Activated gamma-delta T cell treated with anti-CD3 and anti-CD28 coated beads, Interleukin-2, amount 50 U/mL, for 16 hours (primary cell): ENCODE measurements at regions not wholly inside any gene's neighbourhood (a gene's known extent, or its start where the extent isn't known, plus 50 kb on each side); places are given as distances from the start of the nearest gene placed in this dataset.
"Not testable (repeated sequence)": the region's sequence is repeated elsewhere in the genome, so short reads cannot be mapped to it uniquely, and the experiment has no call there.

Experiments used
- DNase-seq: peaks from one replicate; pipeline ENCODE4 v3.0.0-alpha.2; 2020; ENCODE audit warnings: low read depth

DNA sequence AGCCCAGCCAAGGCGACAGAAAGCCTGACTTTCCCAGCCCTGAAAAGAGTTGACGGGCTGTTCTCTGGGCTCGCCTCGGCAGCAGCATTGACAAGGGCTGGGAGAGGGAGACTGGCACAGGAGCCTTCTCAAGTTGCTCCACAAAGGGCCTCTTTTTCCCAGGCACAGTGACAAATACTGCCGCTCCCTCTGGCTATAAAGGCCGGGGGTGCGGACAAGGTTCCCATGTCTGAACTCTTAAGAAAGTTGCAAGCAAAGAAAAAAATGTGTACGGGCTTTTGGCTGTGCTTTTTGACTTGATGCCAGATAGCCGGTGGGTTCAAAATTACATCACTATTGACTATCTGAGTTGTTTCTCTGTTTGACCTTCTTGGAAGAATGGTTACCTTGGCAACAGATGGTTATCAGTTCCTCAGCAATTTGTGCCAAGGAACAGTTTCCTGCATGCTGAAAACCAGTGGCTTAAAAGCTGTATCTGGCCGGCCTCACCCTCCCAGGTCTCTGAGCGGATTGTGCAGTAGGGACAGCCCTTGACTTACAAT is 115.9 kb upstream of the EEPD1 start:
- no peak for DNase-seq

DNA sequence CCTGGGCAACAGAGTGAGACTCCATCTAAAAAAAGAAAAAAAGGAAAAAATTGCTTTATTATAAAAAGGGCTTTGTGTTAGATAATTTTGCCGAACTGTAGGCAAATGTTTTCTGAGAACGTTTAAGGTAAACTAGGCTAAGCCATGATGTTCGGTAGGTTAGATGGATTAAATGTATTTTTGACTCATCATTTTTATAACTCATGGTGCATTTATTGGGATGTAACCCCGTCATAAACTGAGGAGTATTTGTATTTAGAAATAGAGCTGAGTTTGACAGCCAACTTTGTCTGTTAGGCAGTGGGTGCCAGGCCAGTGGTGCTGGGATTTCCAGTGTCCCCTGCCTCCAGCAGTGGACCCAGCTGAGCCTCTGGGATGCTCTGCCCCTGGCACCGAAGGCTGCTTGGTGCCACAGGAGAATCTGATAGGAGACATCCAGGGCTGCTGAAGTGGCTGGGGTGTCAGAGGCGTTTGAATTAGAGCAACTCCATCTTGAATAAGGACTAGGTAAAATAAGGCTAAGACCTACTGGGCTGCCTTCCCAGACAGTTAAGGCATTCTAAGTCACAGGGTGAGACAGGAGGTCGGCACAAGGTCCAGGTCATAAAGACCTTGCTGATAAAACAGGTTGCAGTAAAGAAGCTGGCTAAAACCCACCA is 114.9 kb upstream of the EEPD1 start:
- no peak for DNase-seq

- DNase-seq, result no peak
Observed at GRCh38 chr7:36039243-36039642, 113.8 kb upstream of the EEPD1 start.

GRCh38 chr7:36039671-36040070 is 113.4 kb upstream of the EEPD1 start:
- no peak for DNase-seq

DNA sequence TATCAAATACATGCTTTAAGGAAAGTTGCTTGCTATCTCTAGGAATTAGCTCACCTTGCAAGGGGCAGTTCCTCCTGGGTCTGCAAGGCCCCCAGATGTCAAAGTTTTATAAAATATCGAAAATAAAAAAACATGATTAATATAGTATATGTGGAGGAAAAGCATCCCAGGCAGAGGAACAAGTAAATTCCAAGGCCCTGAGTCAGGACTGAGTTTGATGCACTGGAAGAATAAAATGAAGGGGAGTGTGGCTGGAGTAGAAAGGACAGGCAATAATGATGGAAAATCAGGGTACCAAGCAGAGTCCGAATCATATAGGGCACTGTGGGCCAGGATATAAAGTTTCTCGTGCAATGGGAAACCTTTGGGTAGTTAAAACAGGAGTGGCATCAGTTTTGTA is 112.4 kb upstream of the EEPD1 start:
- no peak for DNase-seq

- no peak for DNase-seq
Observed at GRCh38 chr7:36044101-36044892, 108.8 kb upstream of the EEPD1 start.

DNA sequence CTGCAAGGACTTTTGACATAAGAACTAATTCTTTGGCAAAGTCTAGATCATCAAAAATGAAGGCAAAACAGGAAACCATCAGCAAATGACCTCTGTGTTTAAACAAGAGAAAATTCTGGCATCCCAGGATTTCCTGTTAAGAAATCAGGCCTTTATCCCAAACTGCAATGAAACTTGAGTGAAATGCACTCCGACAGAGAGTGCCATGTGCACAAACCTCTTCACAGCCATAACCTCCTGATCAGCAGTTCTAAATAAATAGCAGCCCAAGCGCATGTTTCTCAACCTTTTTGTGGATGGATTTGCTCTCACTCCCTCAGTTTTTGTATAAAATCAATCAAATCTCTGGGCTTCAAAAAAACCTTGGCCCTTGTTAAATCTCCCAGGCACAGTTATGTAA is 107.7 kb upstream of the EEPD1 start:
- DNase-seq, result no peak

- DNase-seq, result no peak
Observed at GRCh38 chr7:36045830-36046341, 107.2 kb upstream of the EEPD1 start.

DNA sequence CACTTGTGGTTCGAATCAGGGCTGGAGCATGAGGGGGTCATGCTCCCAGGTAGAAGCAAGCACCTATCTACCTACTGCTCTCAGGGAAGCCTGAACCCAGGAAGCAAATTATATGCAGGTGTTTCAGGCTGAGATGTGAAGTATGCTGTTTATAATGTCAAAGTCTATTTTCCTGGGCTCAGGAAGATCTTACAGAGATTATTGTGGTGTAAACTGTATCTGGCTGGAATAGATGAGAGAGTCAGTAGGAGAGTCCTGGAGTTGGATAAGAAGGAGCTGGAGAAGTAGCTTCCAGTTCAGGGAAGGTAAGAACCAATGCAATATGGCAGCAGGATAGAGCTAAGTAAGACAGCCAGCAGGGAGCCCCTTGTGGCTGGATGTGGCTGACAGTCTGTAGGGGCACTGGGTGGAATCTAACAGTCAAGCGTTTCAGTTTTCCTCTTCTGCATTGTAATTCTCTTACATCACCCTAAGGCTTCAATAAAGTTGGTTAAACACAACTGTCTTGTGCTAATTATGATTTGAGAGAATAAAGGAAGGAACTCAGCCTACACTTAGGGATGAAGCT is 105.9 kb upstream of the EEPD1 start:
- DNase-seq, result no peak

GRCh38 chr7:36048141-36048901 is 104.7 kb upstream of the EEPD1 start:
- no peak for DNase-seq

DNA sequence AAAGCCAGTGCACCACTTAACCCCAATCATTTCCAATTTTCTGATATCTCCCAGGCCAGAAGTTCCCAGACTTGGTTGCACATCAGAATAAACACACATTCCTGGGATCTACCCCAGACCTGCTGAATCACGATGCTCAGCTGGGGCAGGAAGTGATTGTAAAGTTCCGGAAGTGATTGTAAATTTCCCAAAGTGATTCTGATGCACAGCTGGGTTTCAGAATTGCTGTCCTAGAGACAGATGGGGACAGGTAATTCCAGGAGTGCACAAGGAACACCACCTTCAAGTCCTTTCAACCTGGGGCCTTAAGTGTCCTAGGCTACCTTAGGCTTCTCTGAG is 104.2 kb upstream of the EEPD1 start:
- DNase-seq, result no peak

DNA sequence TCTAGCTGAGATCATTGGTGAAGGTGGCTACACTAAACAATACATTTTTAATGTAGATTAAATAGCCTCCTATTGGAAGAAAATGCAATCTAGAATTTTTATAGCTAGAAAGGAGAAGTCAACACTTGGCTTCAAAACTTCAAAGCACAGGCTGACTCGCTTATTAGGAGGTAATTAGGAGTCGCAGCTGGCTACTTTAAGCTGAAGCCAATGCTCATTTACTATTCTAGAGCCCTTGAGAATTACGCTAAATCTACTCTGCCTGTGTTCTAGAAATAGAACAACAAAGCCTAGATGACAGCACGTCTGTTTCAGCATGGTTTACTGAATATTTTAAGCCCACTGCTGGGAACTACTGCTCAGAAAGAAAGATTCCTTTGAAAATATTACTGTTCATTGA is 101.6 kb upstream of the EEPD1 start:
- no peak for DNase-seq

DNA sequence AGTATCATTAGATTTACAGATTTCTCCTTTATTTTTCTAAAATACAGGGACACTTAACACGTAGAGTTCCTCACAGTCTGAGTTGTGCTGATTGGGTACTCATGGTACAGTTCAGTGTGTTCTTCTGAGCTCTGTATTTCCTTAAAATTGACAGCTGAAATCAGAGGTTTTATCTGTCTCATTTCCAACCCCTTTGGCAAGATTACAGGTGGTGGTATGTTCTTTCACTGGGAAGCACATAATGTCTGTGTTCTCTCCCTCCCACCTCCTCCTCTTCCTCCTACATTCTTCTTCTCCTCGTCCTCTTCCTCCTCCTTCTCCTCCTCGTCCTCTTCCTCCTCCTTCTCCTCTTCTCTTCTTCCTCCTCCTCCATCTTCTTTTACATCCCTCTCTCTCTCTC is 99.5 kb upstream of the EEPD1 start:
- DNase-seq, result no peak

DNA sequence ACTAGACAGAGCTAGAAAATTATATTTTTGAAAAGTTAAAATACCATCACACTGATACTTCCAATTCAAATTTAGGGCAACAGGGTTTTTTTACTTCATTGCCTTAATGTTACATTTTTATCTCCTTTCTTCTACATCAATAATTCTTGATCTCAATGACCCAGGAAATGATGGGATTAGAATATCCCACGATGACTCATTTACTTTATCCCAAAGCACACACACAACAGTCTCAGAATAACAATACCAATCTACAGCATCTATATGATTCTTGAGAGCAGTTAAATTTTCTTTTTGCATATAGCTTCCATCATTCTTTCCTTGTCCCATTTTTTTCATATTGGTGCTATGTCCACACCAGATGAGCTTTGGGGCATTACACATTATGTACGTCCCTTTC is 98.4 kb upstream of the EEPD1 start:
- DNase-seq, result no peak

- DNase-seq, result no peak
Observed at GRCh38 chr7:36055207-36055606, 97.8 kb upstream of the EEPD1 start.

GRCh38 chr7:36057323-36057722 is 95.7 kb upstream of the EEPD1 start:
- DNase-seq, result no peak

DNA sequence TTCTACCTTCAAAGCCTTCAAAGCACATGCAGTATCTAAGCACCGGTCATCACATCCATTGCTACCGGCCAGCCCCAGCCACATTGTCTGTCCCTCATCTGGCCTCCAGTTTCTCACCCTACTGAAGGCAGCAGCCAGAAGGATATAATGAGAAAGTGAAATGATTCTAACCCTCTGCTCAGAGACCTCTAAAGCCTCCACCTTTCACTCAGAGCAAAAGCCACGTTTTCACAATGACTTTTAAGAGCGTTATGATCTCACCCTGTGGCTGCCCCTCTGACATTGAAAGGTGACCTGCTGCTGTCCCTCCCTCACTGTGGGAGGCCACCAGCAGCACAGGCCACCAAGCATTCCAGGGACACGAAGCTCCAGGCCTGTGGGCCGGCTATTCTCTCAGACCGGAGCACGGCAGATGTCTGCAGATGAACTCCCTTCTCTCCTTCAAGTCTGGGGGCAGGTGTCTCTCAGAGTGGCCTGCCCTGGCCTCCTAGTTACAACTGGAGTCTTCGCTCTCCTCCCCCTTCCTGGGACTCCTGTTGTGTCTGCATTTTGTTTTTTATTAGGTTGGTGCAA is 94.9 kb upstream of the EEPD1 start:
- DNase-seq, result no peak

DNA sequence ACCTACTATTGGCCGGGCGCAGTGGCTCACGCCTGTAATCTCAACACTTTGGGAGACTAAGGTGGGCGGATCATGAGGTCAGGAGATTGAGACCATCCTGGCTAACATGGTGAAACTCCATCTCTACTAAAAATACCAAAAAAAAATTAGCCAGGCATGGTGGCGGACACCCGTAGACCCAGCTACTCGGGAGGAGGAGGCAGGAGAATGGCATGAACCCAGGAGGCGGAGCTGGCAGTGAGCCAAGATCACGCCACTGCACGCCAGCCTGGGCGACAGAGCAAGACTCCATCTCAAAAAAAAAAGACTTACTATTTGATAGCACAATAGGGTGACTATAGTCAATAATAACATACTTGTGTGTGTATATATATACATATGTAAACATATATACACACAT is 92.7 kb upstream of the EEPD1 start:
- DNase-seq, result not testable (repeated sequence)

- no peak for DNase-seq
Observed at GRCh38 chr7:36062154-36062815, 90.8 kb upstream of the EEPD1 start.

DNA sequence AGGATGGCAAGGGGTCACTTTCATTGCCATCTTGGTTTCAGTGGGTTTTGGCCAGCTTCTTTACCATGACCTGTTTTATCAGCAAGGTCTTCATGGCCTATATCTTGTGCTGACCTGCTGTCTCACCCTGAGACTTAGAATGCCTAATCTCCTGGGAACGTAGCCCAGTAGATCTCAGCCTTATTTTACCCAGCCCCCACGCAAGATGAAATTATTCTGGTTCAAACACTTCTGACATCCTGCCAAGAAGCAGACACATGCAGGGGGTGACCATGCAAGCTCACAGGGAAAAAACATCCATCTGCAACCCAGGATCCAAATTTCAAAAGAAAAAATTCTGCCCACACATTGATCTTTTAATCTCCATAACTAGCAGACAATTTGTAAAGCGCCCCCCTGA is 88.4 kb upstream of the EEPD1 start:
- no peak for DNase-seq

DNA sequence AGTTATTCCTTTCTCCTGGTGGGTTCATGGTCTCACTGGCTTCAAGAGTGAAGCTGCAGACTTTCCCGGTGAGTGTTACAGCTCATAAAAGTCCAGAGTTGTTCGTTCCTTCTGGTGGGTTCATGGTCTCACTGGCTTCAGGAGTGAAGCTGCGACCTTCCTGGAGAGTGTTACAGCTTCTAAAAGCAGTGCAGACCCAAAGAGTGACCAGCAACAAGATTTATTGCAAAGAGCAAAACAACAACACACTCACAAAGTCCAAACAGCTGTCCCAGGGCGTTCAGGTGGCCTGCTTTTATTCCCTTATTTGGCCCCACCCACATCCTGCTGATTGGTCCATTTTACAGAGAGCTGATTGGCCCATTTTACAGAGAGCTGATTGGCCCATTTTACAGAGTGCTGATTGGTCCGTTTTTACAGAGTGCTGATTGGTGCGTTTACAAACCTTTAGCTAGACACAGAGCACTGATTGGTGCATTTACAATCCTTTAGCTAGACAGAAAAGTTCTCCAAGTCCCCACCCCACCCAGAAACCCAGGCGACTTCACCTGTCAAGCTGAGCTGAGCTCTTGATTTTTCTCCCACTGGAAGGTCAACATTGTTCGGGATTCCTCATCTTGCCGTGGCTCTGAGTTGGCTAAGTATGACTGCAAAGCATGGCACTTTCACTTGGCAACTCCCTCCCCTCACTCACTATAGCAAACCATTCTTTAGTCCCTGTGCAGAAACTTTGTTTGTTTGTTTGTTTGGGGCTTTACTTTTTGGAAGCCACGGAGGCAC is 87.3 kb upstream of the EEPD1 start:
- not testable (repeated sequence) for DNase-seq
